ENCODE measurements at regions not wholly inside any gene's neighbourhood (a gene's known extent, or its start where the extent isn't known, plus 50 kb on each side); places are given as distances from the start of the nearest gene placed in this dataset.

- no peak for TF ChIP-seq CTCF (IDR thresholded peaks at IDR 0.05; ENCODE audit: borderline replicate concordance, extremely low read depth, insufficient read depth)
- Histone ChIP-seq H3K36me3 (ENCODE audit: control insufficient read depth in 2 of 3, insufficient read depth in 3 of 3, low read length in 3 of 3) (no peaks in the 10 kb centered on the region), H3K9me3 (ENCODE audit: control insufficient read depth in 2 of 3, insufficient read depth in 1 of 3, low read length in 3 of 3) (no peaks in the 10 kb centered on the region), H3K9ac (ENCODE audit: low read length in 3 of 3) (no peak overlapping the region), H3K4me1 (ENCODE audit: control insufficient read depth in 2 of 3, insufficient read depth in 2 of 3, low read depth in 1 of 3, low read length in 3 of 3) (no peaks in the 10 kb centered on the region), H3K27me3 (ENCODE audit: control insufficient read depth, insufficient read depth, low read length) (no peaks in the 10 kb centered on the region), H3K27ac (ENCODE audit: low read depth in 2 of 2, low read length in 2 of 2) (no peak overlapping the region), H3K4me3 (ENCODE audit: low read length in 3 of 3) (no peak overlapping the region)
- DNase-seq: peak in 2 of 5 donors; percentile 14 to 18
- intact Hi-C loops (cut with DNase I): no loop called here
- no peak for FAIRE-seq
Measured at GRCh38 chr6:80454197-80454596, 347.7 kb downstream of the BCKDHB start.

GRCh38 chr6:80449726-80450125 lies 343.3 kb downstream of the BCKDHB start:
- Histone ChIP-seq H3K9ac (ENCODE audit: low read length in 3 of 3) (no peak overlapping the region), H3K36me3 (ENCODE audit: control insufficient read depth in 2 of 3, insufficient read depth in 3 of 3, low read length in 3 of 3) (no peaks in the 10 kb centered on the region), H3K27me3 (ENCODE audit: control insufficient read depth, insufficient read depth, low read length) (no peaks in the 10 kb centered on the region), H3K27ac (ENCODE audit: low read depth in 2 of 2, low read length in 2 of 2) (no peak overlapping the region), H3K9me3 (ENCODE audit: control insufficient read depth in 2 of 3, insufficient read depth in 1 of 3, low read length in 3 of 3) (no peaks in the 10 kb centered on the region), H3K4me1 (ENCODE audit: control insufficient read depth in 2 of 3, insufficient read depth in 2 of 3, low read depth in 1 of 3, low read length in 3 of 3) (no peaks in the 10 kb centered on the region), H3K4me3 (ENCODE audit: low read length in 3 of 3) (no peak overlapping the region)
- FAIRE-seq (no peak), DNase-seq (no peak)
- intact Hi-C loops (cut with DNase I): no loop called here
- no peak for TF ChIP-seq CTCF (IDR thresholded peaks at IDR 0.05; ENCODE audit: borderline replicate concordance, extremely low read depth, insufficient read depth)

DNA sequence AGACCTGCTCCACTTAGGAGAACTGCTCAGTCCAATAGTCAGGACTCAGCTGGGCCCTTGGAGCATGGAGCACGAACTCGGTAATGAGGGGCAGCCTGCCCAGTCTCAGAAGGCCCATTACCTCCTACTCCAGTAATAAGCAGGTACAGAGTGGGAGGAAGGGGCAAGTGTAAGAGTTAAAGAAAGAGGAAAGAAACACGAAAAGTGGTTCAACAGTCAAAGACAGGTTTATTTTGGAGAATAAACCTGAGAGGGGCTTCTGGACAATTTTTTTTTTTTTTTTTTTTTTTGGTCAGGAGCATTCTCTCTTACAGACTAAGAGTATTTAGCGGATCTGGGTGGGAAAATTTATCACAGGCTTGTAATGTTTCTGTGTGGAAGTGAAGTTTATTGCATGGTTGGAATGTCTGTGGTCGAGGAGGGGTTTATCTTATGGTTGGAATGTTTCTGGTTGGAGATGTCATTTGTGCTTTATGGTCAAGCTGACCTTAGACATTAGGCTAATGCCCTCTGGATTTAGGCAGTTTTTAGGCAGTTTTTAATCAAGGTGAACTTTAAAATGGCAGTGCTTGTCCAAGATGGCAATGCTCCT lies 340.1 kb downstream of the BCKDHB start:
- FAIRE-seq: no peak
- no peak for TF ChIP-seq CTCF (IDR thresholded peaks at IDR 0.05; ENCODE audit: borderline replicate concordance, extremely low read depth, insufficient read depth)
- H3K36me3 ChIP-seq (ENCODE audit: control insufficient read depth in 2 of 3, insufficient read depth in 3 of 3, low read length in 3 of 3): no peaks in the 10 kb centered on the region
- H3K27me3 ChIP-seq (ENCODE audit: control insufficient read depth, insufficient read depth, low read length): no peaks in the 10 kb centered on the region
- no peaks in the 10 kb centered on the region for H3K4me1 ChIP-seq (ENCODE audit: control insufficient read depth in 2 of 3, insufficient read depth in 2 of 3, low read depth in 1 of 3, low read length in 3 of 3)
- no peak overlapping the region for H3K9ac ChIP-seq (ENCODE audit: low read length in 3 of 3)
- intact Hi-C loops (cut with DNase I): no loop called here
- no peak overlapping the region for H3K4me3 ChIP-seq (ENCODE audit: low read length in 3 of 3)
- no peaks in the 10 kb centered on the region for H3K9me3 ChIP-seq (ENCODE audit: control insufficient read depth in 2 of 3, insufficient read depth in 1 of 3, low read length in 3 of 3)
- no peak overlapping the region for H3K27ac ChIP-seq (ENCODE audit: low read depth in 2 of 2, low read length in 2 of 2)
- DNase-seq: no peak

DNA sequence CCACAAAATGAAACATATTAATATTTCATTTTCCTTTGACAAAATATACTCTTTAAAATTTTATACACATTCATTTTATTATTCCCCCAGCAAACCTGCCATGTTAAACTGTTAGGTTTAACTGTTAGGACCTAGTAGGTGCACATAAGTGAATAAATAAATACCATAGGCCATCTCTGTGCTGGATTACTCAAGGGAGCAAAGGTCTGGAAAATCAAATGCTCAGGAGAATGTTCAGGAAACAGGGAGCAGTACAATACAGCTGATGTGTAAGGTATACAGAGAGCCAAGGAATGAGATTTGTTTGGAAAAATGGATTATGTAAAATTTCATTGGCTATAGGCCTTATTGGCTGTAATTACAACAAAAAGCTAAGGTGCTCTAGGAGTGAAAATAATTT lies 339.3 kb downstream of the BCKDHB start:
- Histone ChIP-seq H3K27me3 (ENCODE audit: control insufficient read depth, insufficient read depth, low read length) (no peaks in the 10 kb centered on the region), H3K9me3 (ENCODE audit: control insufficient read depth in 2 of 3, insufficient read depth in 1 of 3, low read length in 3 of 3) (no peaks in the 10 kb centered on the region), H3K27ac (ENCODE audit: low read depth in 2 of 2, low read length in 2 of 2) (no peak overlapping the region), H3K36me3 (ENCODE audit: control insufficient read depth in 2 of 3, insufficient read depth in 3 of 3, low read length in 3 of 3) (no peaks in the 10 kb centered on the region), H3K9ac (ENCODE audit: low read length in 3 of 3) (no peak overlapping the region), H3K4me3 (ENCODE audit: low read length in 3 of 3) (no peak overlapping the region), H3K4me1 (ENCODE audit: control insufficient read depth in 2 of 3, insufficient read depth in 2 of 3, low read depth in 1 of 3, low read length in 3 of 3) (no peaks in the 10 kb centered on the region)
- intact Hi-C loops (cut with DNase I): no loop called here
- TF ChIP-seq CTCF (IDR thresholded peaks at IDR 0.05; ENCODE audit: borderline replicate concordance, extremely low read depth, insufficient read depth): no peak
- DNase-seq (no peak), FAIRE-seq (no peak)

Measured in kidney (tissue), 13 donors.